Hematopoietic multipotent progenitor cell treated with erythropoietin and hydrocortisone succinate and interleukin-3 and kit ligand, for 4 days (in vitro differentiated cells): ENCODE measurements at regions not wholly inside any gene's neighbourhood (a gene's known extent, or its start where the extent isn't known, plus 50 kb on each side); places are given as distances from the start of the nearest gene placed in this dataset.
"Not testable (repeated sequence)": the region's sequence is repeated elsewhere in the genome, so short reads cannot be mapped to it uniquely, and the experiment has no call there.

Experiments
- DNase-seq: peaks from one replicate; pipeline ENCODE4 v3.0.0-alpha.2; 2015

GRCh38 chr2:156779416-156780120, 343.4 kb downstream of the GPD2 start:
- no peak for DNase-seq

GRCh38 chr2:156781677-156782076, 345.5 kb downstream of the GPD2 start:
- not testable (repeated sequence) for DNase-seq

- no peak for DNase-seq
Observed at GRCh38 chr2:156784020-156784701, 348.0 kb downstream of the GPD2 start.

GRCh38 chr2:156787517-156787916, 351.3 kb downstream of the GPD2 start:
- DNase-seq, result no peak

GRCh38 chr2:156790343-156791037, 354.3 kb downstream of the GPD2 start:
- no peak for DNase-seq

- DNase-seq, result no peak
Observed at GRCh38 chr2:156792242-156792840, 356.2 kb downstream of the GPD2 start.

- DNase-seq, result peak; percentile 44
Observed at GRCh38 chr2:156797832-156798231, 361.7 kb downstream of the GPD2 start.

GRCh38 chr2:156800065-156800653, 364.0 kb downstream of the GPD2 start:
- DNase-seq, result no peak

GRCh38 chr2:156800781-156801361, 364.7 kb downstream of the GPD2 start:
- DNase-seq, result no peak

GRCh38 chr2:156803243-156803642, 367.1 kb downstream of the GPD2 start:
- DNase-seq, result no peak

- no peak for DNase-seq
Observed at GRCh38 chr2:156803967-156804366, 367.8 kb downstream of the GPD2 start.

GRCh38 chr2:156810094-156810493, 373.9 kb downstream of the GPD2 start:
- no peak for DNase-seq

GRCh38 chr2:156812496-156812895, 376.3 kb downstream of the GPD2 start:
- DNase-seq, result no peak

- no peak for DNase-seq
Observed at GRCh38 chr2:156817430-156817829, 381.3 kb downstream of the GPD2 start.

- no peak for DNase-seq
Observed at GRCh38 chr2:156818221-156818620, 382.0 kb downstream of the GPD2 start.

- DNase-seq, result no peak
Observed at GRCh38 chr2:156818944-156819343, 382.8 kb downstream of the GPD2 start.

GRCh38 chr2:156826341-156826933, 390.3 kb downstream of the GPD2 start:
- DNase-seq, result no peak

- DNase-seq, result no peak
Observed at GRCh38 chr2:156834431-156834830, 398.3 kb downstream of the GPD2 start.

GRCh38 chr2:156837635-156838370, 401.6 kb downstream of the GPD2 start:
- DNase-seq, result no peak

GRCh38 chr2:156841321-156841720, 405.1 kb downstream of the GPD2 start:
- no peak for DNase-seq

- DNase-seq, result no peak
Observed at GRCh38 chr2:156845806-156846558, 409.8 kb downstream of the GPD2 start.
